Left forelimb (tissue), 1 donor: ENCODE measurements at regions not wholly inside any gene's neighbourhood (a gene's known extent, or its start where the extent isn't known, plus 50 kb on each side); places are given as distances from the start of the nearest gene placed in this dataset.

Experiments used
- DNase-seq: peaks from one replicate; pipeline ENCODE4 v3.0.0-alpha.2; 2018; ENCODE audit warnings: low spot score

- no peak for DNase-seq
Measured at GRCh38 chr10:116792817-116793216, 50.5 kb upstream of the HSPA12A start.

GRCh38 chr10:116796469-116796868 lies 52.8 kb upstream of the ENO4 start:
- no peak for DNase-seq

DNA sequence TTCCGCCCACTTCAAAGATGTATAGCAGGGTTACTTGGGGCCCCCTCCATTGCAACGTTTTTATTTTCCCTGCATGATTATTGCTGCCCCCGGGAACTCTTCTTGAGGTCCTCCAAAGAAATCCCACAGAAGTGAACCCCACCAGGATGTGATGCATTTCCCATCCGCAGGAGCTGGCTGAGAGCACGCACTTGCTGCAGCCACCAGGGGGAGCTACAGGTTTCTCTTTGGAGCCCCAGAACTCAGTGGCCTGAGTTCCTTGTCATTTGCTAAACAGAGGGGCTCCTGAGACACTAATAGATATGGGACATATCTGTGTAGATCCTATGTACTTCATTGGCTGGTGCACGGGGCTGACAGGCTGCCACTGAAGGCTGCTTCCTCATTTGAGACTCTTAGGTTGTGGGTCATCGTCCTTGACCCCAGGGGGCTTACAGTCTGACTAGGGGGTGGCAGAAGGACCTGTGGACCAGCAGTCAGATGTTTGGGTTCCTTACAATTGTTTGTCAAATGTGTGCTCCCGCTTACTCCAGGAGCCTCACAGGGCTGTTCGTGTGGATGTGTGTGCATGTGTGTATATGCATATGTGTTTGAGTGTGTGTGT lies 52.3 kb upstream of the ENO4 start:
- DNase-seq, result peak; percentile 84

DNA sequence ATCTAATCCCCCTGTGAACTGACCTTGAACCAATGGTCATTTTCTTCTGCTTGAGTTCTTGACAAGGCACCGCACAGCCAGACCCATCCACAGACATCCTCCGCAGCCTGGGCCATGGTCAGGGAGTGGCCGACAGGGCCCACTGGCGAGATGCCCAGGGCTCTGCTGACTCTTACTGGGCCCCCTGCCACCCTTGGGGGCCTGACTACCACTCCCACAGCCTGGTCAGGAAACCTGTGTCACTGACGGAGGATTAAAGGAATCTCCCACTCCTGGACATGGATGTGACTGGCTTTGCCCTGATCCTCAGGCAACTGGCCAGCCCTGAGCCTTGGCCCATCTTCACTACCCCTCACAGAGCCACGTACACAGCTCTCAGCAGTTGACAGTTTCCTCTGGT lies 50.4 kb upstream of the ENO4 start:
- peak; percentile 42 for DNase-seq
